ENCODE measurements at regions not wholly inside any gene's neighbourhood (a gene's known extent, or its start where the extent isn't known, plus 50 kb on each side); places are given as distances from the start of the nearest gene placed in this dataset.

- Histone ChIP-seq H3K4me2 (ENCODE audit: low read length) (peak overlapping the region; percentile 94), H4K20me1 (ENCODE audit: control insufficient read depth, insufficient read depth, low read depth, low read length) (no peaks in the 10 kb centered on the region), H3K79me2 (ENCODE audit: control insufficient read depth, low read length) (no peaks in the 10 kb centered on the region), H3K27me3 (ENCODE audit: control insufficient read depth, low read length) (no peaks in the 10 kb centered on the region), H3F3A (ENCODE audit: control insufficient read depth, insufficient read depth) (peaks cover 31% of the 10 kb centered on the region), H3K9me2 (replicated peaks; ENCODE audit: control insufficient read depth, low read length) (no peaks in the 10 kb centered on the region), H3K9me3 (ENCODE audit: control insufficient read depth, insufficient read depth, low read length) (no peaks in the 10 kb centered on the region), H3K36me3 (ENCODE audit: control insufficient read depth, low read length) (peaks cover 13% of the 10 kb centered on the region), H3K27ac (ENCODE audit: low read depth, low read length) (peak overlapping the region; percentile 85), H3K4me1 (ENCODE audit: control insufficient read depth, low read length) (peaks cover 100% of the 10 kb centered on the region), H3K4me3 (ENCODE audit: low read length) (peak overlapping the region; percentile 50)
- TF ChIP-seq EZH2phosphoT487 (IDR thresholded peaks at IDR 0.05; ENCODE audit: borderline replicate concordance, low read length) (no peak), CTCF (IDR thresholded peaks at IDR 0.05; ENCODE audit: low read depth, low read length, poor library complexity, severe bottlenecking) (no peak)
Observed at GRCh38 chr10:88065383-88066049, 202.1 kb downstream of the PTEN start.

- Histone ChIP-seq H3K9me2 (replicated peaks; ENCODE audit: control insufficient read depth, low read length) (no peaks in the 10 kb centered on the region), H3K27ac (ENCODE audit: low read depth, low read length) (peak overlapping the region; percentile 85), H3K4me3 (ENCODE audit: low read length) (peak overlapping the region; percentile 50), H3K79me2 (ENCODE audit: control insufficient read depth, low read length) (no peaks in the 10 kb centered on the region), H3F3A (ENCODE audit: control insufficient read depth, insufficient read depth) (peaks cover 33% of the 10 kb centered on the region), H3K9me3 (ENCODE audit: control insufficient read depth, insufficient read depth, low read length) (no peaks in the 10 kb centered on the region), H3K27me3 (ENCODE audit: control insufficient read depth, low read length) (no peaks in the 10 kb centered on the region), H3K4me2 (ENCODE audit: low read length) (peak overlapping the region; percentile 94), H3K4me1 (ENCODE audit: control insufficient read depth, low read length) (peaks cover 100% of the 10 kb centered on the region), H3K36me3 (ENCODE audit: control insufficient read depth, low read length) (peaks cover 17% of the 10 kb centered on the region), H4K20me1 (ENCODE audit: control insufficient read depth, insufficient read depth, low read depth, low read length) (no peaks in the 10 kb centered on the region)
- TF ChIP-seq CTCF (IDR thresholded peaks at IDR 0.05; ENCODE audit: low read depth, low read length, poor library complexity, severe bottlenecking): no peak
- TF ChIP-seq EZH2phosphoT487 (IDR thresholded peaks at IDR 0.05; ENCODE audit: borderline replicate concordance, low read length): no peak
Observed at GRCh38 chr10:88066319-88066718, 202.9 kb downstream of the PTEN start.

GRCh38 chr10:88066876-88067275 is 203.5 kb downstream of the PTEN start:
- Histone ChIP-seq H3K4me2 (ENCODE audit: low read length) (peak overlapping the region; percentile 94), H3K27me3 (ENCODE audit: control insufficient read depth, low read length) (no peaks in the 10 kb centered on the region), H3K9me2 (replicated peaks; ENCODE audit: control insufficient read depth, low read length) (no peaks in the 10 kb centered on the region), H3K79me2 (ENCODE audit: control insufficient read depth, low read length) (no peaks in the 10 kb centered on the region), H3K4me3 (ENCODE audit: low read length) (peak overlapping the region; percentile 50), H3K27ac (ENCODE audit: low read depth, low read length) (peak overlapping the region; percentile 85), H4K20me1 (ENCODE audit: control insufficient read depth, insufficient read depth, low read depth, low read length) (no peaks in the 10 kb centered on the region), H3K9me3 (ENCODE audit: control insufficient read depth, insufficient read depth, low read length) (no peaks in the 10 kb centered on the region), H3K4me1 (ENCODE audit: control insufficient read depth, low read length) (peaks cover 100% of the 10 kb centered on the region), H3K36me3 (ENCODE audit: control insufficient read depth, low read length) (peaks cover 19% of the 10 kb centered on the region), H3F3A (ENCODE audit: control insufficient read depth, insufficient read depth) (peaks cover 32% of the 10 kb centered on the region)
- TF ChIP-seq EZH2phosphoT487 (IDR thresholded peaks at IDR 0.05; ENCODE audit: borderline replicate concordance, low read length) (no peak), CTCF (IDR thresholded peaks at IDR 0.05; ENCODE audit: low read depth, low read length, poor library complexity, severe bottlenecking) (no peak)

All from DOHH2 (cell line).